CD4-positive, alpha-beta T cell (primary cell): ENCODE measurements at regions not wholly inside any gene's neighbourhood (a gene's known extent, or its start where the extent isn't known, plus 50 kb on each side); places are given as distances from the start of the nearest gene placed in this dataset.

Source experiments
- ATAC-seq: fragments of 200-7000 bp; cut with Tn5 transposase; one replicate; pipeline ENCODE4 v1.10.0; 2022; ENCODE audit warnings: mild to moderate bottlenecking; ENCODE audit not compliant: poor library complexity
- CTCF ChIA-PET: fragments of 350-600 bp; sonication (Branson Sonifier 250); formaldehyde crosslinking; loops from one replicate; lab custom pipeline; 2021; ENCODE audit warnings: antibody characterized with exemption, inconsistent platforms; lab: Charles Lee
- POLR2A ChIA-PET: fragments of 350-600 bp; sonication (Branson Sonifier 250); formaldehyde crosslinking; loops from one replicate; lab custom pipeline; 2021; ENCODE audit warnings: antibody characterized with exemption, inconsistent platforms; lab: Charles Lee
- DNase-seq, 14 experiments: peaks; one replicate each; pipeline ENCODE4 v3.0.0-alpha.2; 2013 to 2020; ENCODE audit warnings: mixed read lengths in 2 of 14
- H3K27ac ChIP-seq, 2 donors: one replicate each; pipeline versions ENCODE4 v1.5.1 to v1.7.0; 2013; ENCODE audit warnings: low read length in 2 of 2, low read depth in 1 of 2, mild to moderate bottlenecking in 1 of 2
- H3K27me3 ChIP-seq, 2 experiments: 1 replicate in 1 of 2; 2 replicates in 1 of 2; pipeline versions ENCODE4 v1.6.1 to v1.7.0; 2013; ENCODE audit warnings: low read length in 2 of 2, control low read depth in 1 of 2, mild to moderate bottlenecking in 1 of 2, moderate library complexity in 1 of 2; ENCODE audit not compliant: insufficient read depth in 2 of 2, control insufficient read depth in 1 of 2
- H3K36me3 ChIP-seq: one replicate; pipeline ENCODE4 v1.6.1; 2013; ENCODE audit warnings: low read length, control low read depth; ENCODE audit not compliant: insufficient read depth
- H3K4me1 ChIP-seq: one replicate; pipeline ENCODE4 v1.6.1; 2013; ENCODE audit warnings: low read length, control low read depth; ENCODE audit not compliant: insufficient read depth
- H3K4me3 ChIP-seq: one replicate; pipeline ENCODE4 v1.5.1; 2013; ENCODE audit warnings: mild to moderate bottlenecking, low read length, moderate library complexity
- H3K9me3 ChIP-seq, 2 experiments: 1 replicate in 1 of 2; 2 replicates in 1 of 2; pipeline versions ENCODE4 v1.6.1 to v1.7.0; 2013; ENCODE audit warnings: low read length in 2 of 2, mild to moderate bottlenecking in 2 of 2, control low read depth in 1 of 2, moderate library complexity in 1 of 2; ENCODE audit not compliant: control insufficient read depth in 1 of 2, insufficient read depth in 1 of 2
- H3K27ac Mint-ChIP-seq: one replicate; pipeline ENCODE4 v1.8.0; 2020; ENCODE audit warnings: mixed read lengths
- H3K27me3 Mint-ChIP-seq: one replicate; pipeline ENCODE4 v1.8.0; 2021; ENCODE audit warnings: mixed read lengths
- H3K36me3 Mint-ChIP-seq: one replicate; pipeline ENCODE4 v1.8.0; 2021; ENCODE audit warnings: low read depth, mixed read lengths
- H3K4me1 Mint-ChIP-seq: one replicate; pipeline ENCODE4 v1.8.0; 2021; ENCODE audit warnings: low read depth, mixed read lengths
- H3K4me3 Mint-ChIP-seq: one replicate; pipeline ENCODE4 v1.8.0; 2020; ENCODE audit warnings: mild to moderate bottlenecking, mixed read lengths
- H3K9me3 Mint-ChIP-seq: one replicate; pipeline ENCODE4 v1.8.0; 2020; ENCODE audit warnings: mixed read lengths
- CTCF ChIP-seq: fragments of 200-600 bp; IDR thresholded peaks from one replicate; pipeline ENCODE4 v1.8.0; 2022; ENCODE audit warnings: antibody characterized with exemption, mild to moderate bottlenecking
- intact Hi-C, 2 experiments: fragments of 100-400 bp; cut with DNase I in 1 of 2; cut with micrococcal nuclease in 1 of 2; formaldehyde crosslinking; loops; one replicate each; pipeline versions ENCODE4 v1.15.1 to v1.9.0; 2023 to 2025; cut with DNase I, micrococcal nuclease

DNA sequence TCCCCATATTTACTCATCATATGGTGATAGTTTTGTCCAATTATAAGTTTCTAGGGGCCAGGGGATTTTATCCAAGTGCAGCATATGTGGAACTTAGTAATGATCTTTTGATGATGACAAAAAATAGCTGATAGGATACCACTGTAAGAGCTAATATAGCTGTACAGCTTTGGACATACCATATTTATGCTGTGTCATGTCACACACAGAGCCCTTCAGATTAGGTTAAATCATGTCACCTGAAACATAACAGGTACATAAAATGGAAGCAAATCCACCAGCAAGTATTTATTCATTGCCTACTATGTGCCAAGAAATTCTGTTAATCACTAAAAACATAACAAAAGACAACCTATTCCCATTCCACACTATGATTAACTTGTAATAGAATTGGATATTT, 82.8 kb upstream of the IPO9 start:
- Histone ChIP-seq H3K4me1 (peaks cover 5% of the 10 kb centered on the region), H3K36me3 (no peaks in the 10 kb centered on the region), H3K27ac (no peak overlapping the region), H3K4me3 (no peak overlapping the region), H3K9me3 (no peaks in the 10 kb centered on the region), H3K27me3 (peaks cover 0 to 1% of the 10 kb centered on the region in 2 experiments)
- no peak overlapping the region for H3K27ac Mint-ChIP-seq
- no peak for TF ChIP-seq CTCF
- ChIA-PET CTCF (no interaction called here), POLR2A (no interaction called here)
- ATAC-seq: no peak
- no peak for DNase-seq
- intact Hi-C loops: no loop called here
- H3K4me3 Mint-ChIP-seq: no peak overlapping the region
- peaks cover 14% of the 10 kb centered on the region for H3K27me3 Mint-ChIP-seq
- peaks cover 18% of the 10 kb centered on the region for H3K4me1 Mint-ChIP-seq
- no peaks in the 10 kb centered on the region for H3K9me3 Mint-ChIP-seq
- H3K36me3 Mint-ChIP-seq: no peaks in the 10 kb centered on the region

GRCh38 chr1:201747261-201747660, 81.7 kb upstream of the IPO9 start:
- no peaks in the 10 kb centered on the region for H3K36me3 Mint-ChIP-seq
- POLR2A ChIA-PET: no interaction called here
- Histone ChIP-seq H3K4me3 (no peak overlapping the region), H3K9me3 (no peaks in the 10 kb centered on the region), H3K4me1 (no peaks in the 10 kb centered on the region), H3K36me3 (no peaks in the 10 kb centered on the region), H3K27ac (no peak overlapping the region), H3K27me3 (no peaks in the 10 kb centered on the region)
- no peak for TF ChIP-seq CTCF
- ATAC-seq (no peak), DNase-seq (no peak)
- no peak overlapping the region for H3K4me3 Mint-ChIP-seq
- intact Hi-C loops: no loop called here
- H3K4me1 Mint-ChIP-seq: peaks cover 20% of the 10 kb centered on the region
- H3K27me3 Mint-ChIP-seq: peaks cover 14% of the 10 kb centered on the region
- CTCF ChIA-PET: no interaction called here
- H3K27ac Mint-ChIP-seq: no peak overlapping the region
- no peaks in the 10 kb centered on the region for H3K9me3 Mint-ChIP-seq

- Mint-ChIP-seq H3K4me1 (peaks cover 15% of the 10 kb centered on the region), H3K27me3 (peaks cover 7% of the 10 kb centered on the region), H3K4me3 (no peak overlapping the region), H3K36me3 (no peaks in the 10 kb centered on the region), H3K27ac (no peak overlapping the region), H3K9me3 (no peaks in the 10 kb centered on the region)
- Histone ChIP-seq H3K27me3 (peaks cover 0 to 3% of the 10 kb centered on the region in 2 experiments), H3K9me3 (no peaks in the 10 kb centered on the region), H3K4me3 (no peak overlapping the region), H3K36me3 (no peaks in the 10 kb centered on the region), H3K27ac (no peak overlapping the region), H3K4me1 (no peaks in the 10 kb centered on the region)
- TF ChIP-seq CTCF: no peak
- no peak for ATAC-seq
- POLR2A ChIA-PET: interaction anchor here (1.2 kb wide), 1 partner anchor 9 kb away, joined by 3 read pairs; no protein-coding TSS in a partner anchor
- DNase-seq: no peak
- intact Hi-C loops: no loop called here
- CTCF ChIA-PET: no interaction called here
Observed at GRCh38 chr1:201748335-201748734, 80.6 kb upstream of the IPO9 start.
